NCI-H2029 treated with DMSO at 0.1 percent for 48 hours (cell line): ENCODE measurements at regions not wholly inside any gene's neighbourhood (a gene's known extent, or its start where the extent isn't known, plus 50 kb on each side); places are given as distances from the start of the nearest gene placed in this dataset.

Experiments
- DNase-seq: peaks from one replicate; lab custom pipeline; 2025; lab: John Stamatoyannopoulos, UW

GRCh38 chr13:44242766-44243165 lies 130.9 kb upstream of the SERP2 start:
- DNase-seq, result no peak

- DNase-seq, result no peak
Observed at GRCh38 chr13:44243198-44243857, 130.3 kb upstream of the SERP2 start.

- DNase-seq, result no peak
Observed at GRCh38 chr13:44244288-44244687, 129.3 kb upstream of the SERP2 start.

GRCh38 chr13:44249431-44249836 lies 124.2 kb upstream of the SERP2 start:
- DNase-seq, result no peak

GRCh38 chr13:44252938-44253337 lies 120.7 kb upstream of the SERP2 start:
- DNase-seq, result no peak

- DNase-seq, result no peak
Observed at GRCh38 chr13:44255771-44256364, 117.8 kb upstream of the SERP2 start.

GRCh38 chr13:44257796-44258195 lies 115.8 kb upstream of the SERP2 start:
- no peak for DNase-seq

- no peak for DNase-seq
Observed at GRCh38 chr13:44259045-44260027, 114.3 kb upstream of the SERP2 start.

GRCh38 chr13:44260336-44260735 lies 113.3 kb upstream of the SERP2 start:
- DNase-seq, result no peak

- DNase-seq, result no peak
Observed at GRCh38 chr13:44263751-44264620, 109.6 kb upstream of the SERP2 start.

GRCh38 chr13:44266305-44266704 lies 107.3 kb upstream of the SERP2 start:
- DNase-seq, result no peak

- no peak for DNase-seq
Observed at GRCh38 chr13:44266772-44267171, 106.9 kb upstream of the SERP2 start.

- no peak for DNase-seq
Observed at GRCh38 chr13:44267203-44267602, 106.4 kb upstream of the SERP2 start.

- no peak for DNase-seq
Observed at GRCh38 chr13:44267980-44268379, 105.6 kb upstream of the SERP2 start.

GRCh38 chr13:44268980-44269379 lies 104.6 kb upstream of the SERP2 start:
- no peak for DNase-seq

- no peak for DNase-seq
Observed at GRCh38 chr13:44270150-44270549, 103.5 kb upstream of the SERP2 start.

GRCh38 chr13:44271031-44271455 lies 102.6 kb upstream of the SERP2 start:
- DNase-seq, result no peak

- no peak for DNase-seq
Observed at GRCh38 chr13:44271473-44271872, 102.2 kb upstream of the SERP2 start.

GRCh38 chr13:44271915-44272341 lies 101.7 kb upstream of the SERP2 start:
- DNase-seq, result no peak

GRCh38 chr13:44272692-44273091 lies 100.9 kb upstream of the SERP2 start:
- no peak for DNase-seq

- no peak for DNase-seq
Observed at GRCh38 chr13:44273216-44273615, 100.4 kb upstream of the SERP2 start.
